H9 (cell line): ENCODE measurements at regions not wholly inside any gene's neighbourhood (a gene's known extent, or its start where the extent isn't known, plus 50 kb on each side); places are given as distances from the start of the nearest gene placed in this dataset.

Experiments
- DNase-seq: peaks from one replicate; pipeline ENCODE4 v3.0.0-alpha.2; 2017
- H2AFZ ChIP-seq: one replicate; pipeline ENCODE4 v1.6.1; 2013; ENCODE audit warnings: mild to moderate bottlenecking, low read length, control low read depth, moderate library complexity
- H2AK5ac ChIP-seq: 2 replicates; pipeline ENCODE4 v1.6.1; 2013; ENCODE audit warnings: low read length, control low read depth, mixed read lengths; ENCODE audit not compliant: insufficient read length
- H2BK120ac ChIP-seq: one replicate; pipeline ENCODE4 v1.6.1; 2013; ENCODE audit warnings: low read depth, mild to moderate bottlenecking, low read length, control low read depth, inconsistent platforms; ENCODE audit not compliant: poor library complexity, severe bottlenecking
- H2BK12ac ChIP-seq: 2 replicates; pipeline ENCODE4 v1.6.1; 2013; ENCODE audit warnings: low read length, control low read depth, mixed read lengths, low read depth; ENCODE audit not compliant: insufficient read length
- H2BK15ac ChIP-seq: 2 replicates; pipeline ENCODE4 v1.6.1; 2013; ENCODE audit warnings: low read depth, low read length, control low read depth
- H2BK20ac ChIP-seq: one replicate; pipeline ENCODE4 v1.6.1; 2013; ENCODE audit warnings: low read depth, mild to moderate bottlenecking, low read length, control low read depth, inconsistent platforms; ENCODE audit not compliant: poor library complexity, severe bottlenecking
- H2BK5ac ChIP-seq: 2 replicates; pipeline ENCODE4 v1.6.1; 2013; ENCODE audit warnings: low read length, control low read depth, mixed read lengths; ENCODE audit not compliant: insufficient read length
- H3K14ac ChIP-seq: 2 replicates; pipeline ENCODE4 v1.6.1; 2013; ENCODE audit warnings: low read length, control low read depth; ENCODE audit not compliant: insufficient read depth
- H3K18ac ChIP-seq: 2 replicates; pipeline ENCODE4 v1.6.1; 2013; ENCODE audit warnings: low read depth, mild to moderate bottlenecking, mixed read lengths, low read length, control low read depth; ENCODE audit not compliant: insufficient read length
- H3K23ac ChIP-seq: 2 replicates; pipeline ENCODE4 v1.6.1; 2013; ENCODE audit warnings: low read length, control low read depth, mixed read lengths, low read depth; ENCODE audit not compliant: insufficient read length
- H3K23me2 ChIP-seq: 2 replicates; pipeline ENCODE4 v1.6.1; 2013; ENCODE audit warnings: low read depth, mild to moderate bottlenecking, mixed read lengths, low read length, control low read depth; ENCODE audit not compliant: insufficient read length, poor library complexity, severe bottlenecking
- H3K27ac ChIP-seq: 2 replicates; pipeline ENCODE4 v1.5.1; 2013; ENCODE audit warnings: low read length, control low read depth, mixed read lengths, low read depth; ENCODE audit not compliant: insufficient read length
- H3K27me3 ChIP-seq: 2 replicates; pipeline ENCODE4 v1.6.1; 2013; ENCODE audit warnings: low read length, control low read depth, inconsistent platforms; ENCODE audit not compliant: insufficient read depth
- H3K4ac ChIP-seq: 2 replicates; pipeline ENCODE4 v1.6.1; 2013; ENCODE audit warnings: low read depth, mild to moderate bottlenecking, control low read depth, inconsistent platforms, low read length, moderate library complexity
- H3K4me1 ChIP-seq: 2 replicates; pipeline ENCODE4 v1.6.1; 2013; ENCODE audit warnings: low read length, control low read depth, inconsistent platforms; ENCODE audit not compliant: insufficient read depth
- H3K4me2 ChIP-seq: 2 replicates; pipeline ENCODE4 v1.6.1; 2013; ENCODE audit warnings: low read length, control low read depth, mixed read lengths; ENCODE audit not compliant: insufficient read length, insufficient read depth
- H3K56ac ChIP-seq: 2 replicates; pipeline ENCODE4 v1.6.1; 2013; ENCODE audit warnings: low read depth, mild to moderate bottlenecking, mixed read lengths, low read length, control low read depth; ENCODE audit not compliant: insufficient read length
- H3K79me1 ChIP-seq: 2 replicates; pipeline ENCODE4 v1.6.1; 2013; ENCODE audit warnings: low read depth, mild to moderate bottlenecking, moderate library complexity, low read length, control low read depth, inconsistent platforms; ENCODE audit not compliant: insufficient read depth, poor library complexity, severe bottlenecking
- H3K79me2 ChIP-seq: 2 replicates; pipeline ENCODE4 v1.6.1; 2013; ENCODE audit warnings: low read length, control low read depth, inconsistent platforms; ENCODE audit not compliant: insufficient read depth
- H3K9ac ChIP-seq: 2 replicates; pipeline ENCODE4 v1.6.1; 2013; ENCODE audit warnings: low read length, control low read depth, mixed read lengths; ENCODE audit not compliant: insufficient read length; ENCODE audit errors: extremely low read depth
- H3K9me3 ChIP-seq: one replicate; pipeline ENCODE4 v1.6.1; 2013; ENCODE audit warnings: low read depth, low read length, inconsistent platforms; ENCODE audit not compliant: control insufficient read depth
- H3T11ph ChIP-seq: one replicate; pipeline ENCODE4 v1.6.1; 2013; ENCODE audit warnings: mild to moderate bottlenecking, low read length, control low read depth, inconsistent platforms
- H4K20me1 ChIP-seq: one replicate; pipeline ENCODE4 v1.6.1; 2013; ENCODE audit not compliant: control insufficient read depth, insufficient read length, insufficient read depth
- H4K5ac ChIP-seq: 2 replicates; pipeline ENCODE4 v1.6.1; 2013; ENCODE audit warnings: low read depth, mild to moderate bottlenecking, mixed read lengths, low read length, control low read depth; ENCODE audit not compliant: insufficient read length
- H4K8ac ChIP-seq: replicated peaks from 2 replicates; pipeline ENCODE4 v1.6.1; 2013; ENCODE audit warnings: low read length, control low read depth, mixed read lengths, low read depth; ENCODE audit not compliant: insufficient read length
- H4K91ac ChIP-seq: 2 replicates; pipeline ENCODE4 v1.6.1; 2013; ENCODE audit warnings: low read depth, mild to moderate bottlenecking, moderate library complexity, mixed read lengths, low read length, control low read depth; ENCODE audit not compliant: insufficient read length
- H3K27ac Mint-ChIP-seq, 3 experiments: 2 replicates in 2 of 3; 3 replicates in 1 of 3; pipeline ENCODE4 v1.8.0; 2020 to 2021; ENCODE audit warnings: mixed read lengths in 3 of 3, mild to moderate bottlenecking in 1 of 3, moderate library complexity in 1 of 3
- H3K27me3 Mint-ChIP-seq: 2 replicates; pipeline ENCODE4 v1.8.0; 2021; ENCODE audit warnings: low read depth, mild to moderate bottlenecking, moderate library complexity, mixed read lengths
- H3K36me3 Mint-ChIP-seq, 3 experiments: 2 replicates in 2 of 3; 3 replicates in 1 of 3; pipeline ENCODE4 v1.8.0; 2020 to 2021; ENCODE audit warnings: low read depth in 3 of 3, mixed read lengths in 3 of 3; ENCODE audit not compliant: insufficient read depth in 1 of 3
- H3K4me1 Mint-ChIP-seq, 2 experiments: 2 replicates each; pipeline ENCODE4 v1.8.0; 2020; ENCODE audit warnings: mixed read lengths in 2 of 2
- H3K4me3 Mint-ChIP-seq, 2 experiments: 2 replicates in 1 of 2; 3 replicates in 1 of 2; pipeline ENCODE4 v1.8.0; 2020 to 2021; ENCODE audit warnings: mild to moderate bottlenecking in 2 of 2, mixed read lengths in 2 of 2, moderate library complexity in 1 of 2
- H3K9me3 Mint-ChIP-seq, 2 experiments: 2 replicates in 1 of 2; 3 replicates in 1 of 2; pipeline ENCODE4 v1.8.0; 2020; ENCODE audit warnings: mild to moderate bottlenecking in 2 of 2, mixed read lengths in 2 of 2, moderate library complexity in 1 of 2
- WGBS: extraction: QIAGEN DNeasy Blood & Tissue Kit; methylation state at CpG from one replicate; pipeline ENCODE4 v1.1.7; 2013; ENCODE audit warnings: missing lambda C conversion rate, low lambda C conversion rate, mixed read lengths; ENCODE audit not compliant: insufficient read length; ENCODE audit errors: extremely low coverage; 5-methylcytosine and 5-hydroxymethylcytosine counted together
- TF ChIP-seq, protein P1 (sequence below): fragments of 200-600 bp; sonication (generic); conservative IDR thresholded peaks from 3 replicates; pipeline ENCODE4 v1.8.0; 2021; ENCODE audit warnings: antibody characterized with exemption, mild to moderate bottlenecking

DNA sequence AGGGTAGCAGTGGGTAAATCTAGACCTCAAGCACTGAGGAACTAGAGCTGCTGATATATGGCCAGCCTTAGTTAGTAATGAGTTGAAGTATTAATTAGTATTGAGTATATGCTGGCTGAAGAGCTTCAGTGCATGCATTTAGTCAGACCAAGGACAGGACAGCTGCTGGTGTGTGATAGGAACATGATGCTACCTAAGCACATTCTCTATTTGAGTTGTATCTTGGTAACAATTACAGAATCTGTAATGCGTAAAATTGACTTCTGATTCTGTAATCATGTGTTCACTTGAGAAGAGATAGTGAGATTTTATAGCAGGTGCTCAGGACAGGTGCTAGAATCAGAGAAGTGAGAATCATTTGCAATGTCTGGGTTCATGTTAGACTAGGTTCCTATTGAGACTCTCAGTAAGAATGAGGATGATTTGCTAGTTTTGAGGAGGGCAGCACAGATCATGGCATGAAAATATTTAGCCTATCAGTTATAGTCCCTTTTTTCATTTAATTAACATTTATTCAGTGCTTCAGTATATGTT lies 369.4 kb upstream of the HS3ST5 start:
- Histone ChIP-seq H4K20me1 (no peaks in the 10 kb centered on the region), H3K56ac (no peak overlapping the region), H3K9me3 (no peaks in the 10 kb centered on the region), H3K4me2 (no peak overlapping the region), H2BK20ac (no peak overlapping the region), H3K4ac (no peak overlapping the region), H3K14ac (no peak overlapping the region), H3K4me1 (no peaks in the 10 kb centered on the region), H3K23me2 (no peaks in the 10 kb centered on the region), H3K9ac (no peak overlapping the region), H4K5ac (no peak overlapping the region), H2AFZ (no peak overlapping the region), H2BK12ac (no peak overlapping the region), H2AK5ac (no peak overlapping the region), H3K79me2 (no peaks in the 10 kb centered on the region), H2BK120ac (no peak overlapping the region), H3K79me1 (no peaks in the 10 kb centered on the region), H2BK5ac (no peak overlapping the region), H4K8ac (no peak overlapping the region), H3K27ac (no peak overlapping the region), H3K18ac (no peak overlapping the region), H3T11ph (no peak overlapping the region), H2BK15ac (no peak overlapping the region), H3K27me3 (no peaks in the 10 kb centered on the region), H4K91ac (no peak overlapping the region), H3K23ac (no peak overlapping the region)
- Mint-ChIP-seq H3K36me3 (peaks cover 0 to 8% (median 0%) of the 10 kb centered on the region in 3 experiments; a peak in 2 of 7 replicates), H3K9me3 (peaks cover 3 to 6% of the 10 kb centered on the region in 2 experiments; a peak in 4 of 5 replicates), H3K27me3 (no peaks in the 10 kb centered on the region), H3K27ac (no peak overlapping the region), H3K4me1 (peaks cover 3 to 6% of the 10 kb centered on the region in 2 experiments), H3K4me3 (no peak overlapping the region)
- no CpG with 5 or more reads among the region's 1 CpG for WGBS
- no peak for DNase-seq
- TF ChIP-seq, protein P1, sequence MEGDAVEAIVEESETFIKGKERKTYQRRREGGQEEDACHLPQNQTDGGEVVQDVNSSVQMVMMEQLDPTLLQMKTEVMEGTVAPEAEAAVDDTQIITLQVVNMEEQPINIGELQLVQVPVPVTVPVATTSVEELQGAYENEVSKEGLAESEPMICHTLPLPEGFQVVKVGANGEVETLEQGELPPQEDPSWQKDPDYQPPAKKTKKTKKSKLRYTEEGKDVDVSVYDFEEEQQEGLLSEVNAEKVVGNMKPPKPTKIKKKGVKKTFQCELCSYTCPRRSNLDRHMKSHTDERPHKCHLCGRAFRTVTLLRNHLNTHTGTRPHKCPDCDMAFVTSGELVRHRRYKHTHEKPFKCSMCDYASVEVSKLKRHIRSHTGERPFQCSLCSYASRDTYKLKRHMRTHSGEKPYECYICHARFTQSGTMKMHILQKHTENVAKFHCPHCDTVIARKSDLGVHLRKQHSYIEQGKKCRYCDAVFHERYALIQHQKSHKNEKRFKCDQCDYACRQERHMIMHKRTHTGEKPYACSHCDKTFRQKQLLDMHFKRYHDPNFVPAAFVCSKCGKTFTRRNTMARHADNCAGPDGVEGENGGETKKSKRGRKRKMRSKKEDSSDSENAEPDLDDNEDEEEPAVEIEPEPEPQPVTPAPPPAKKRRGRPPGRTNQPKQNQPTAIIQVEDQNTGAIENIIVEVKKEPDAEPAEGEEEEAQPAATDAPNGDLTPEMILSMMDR = no peak
